ENCODE measurements at regions not wholly inside any gene's neighbourhood (a gene's known extent, or its start where the extent isn't known, plus 50 kb on each side); places are given as distances from the start of the nearest gene placed in this dataset.

- TF ChIP-seq CTCF (IDR thresholded peaks at IDR 0.05) (no peak), POLR2A (IDR thresholded peaks at IDR 0.05) (no peak)
These were observed 332.7 kb upstream of the POU3F3 start for GRCh38 chr2:104521247-104521646.

Data from lower leg skin (tissue), 3 donors.